Myocyte (in vitro differentiated cells): ENCODE measurements at regions not wholly inside any gene's neighbourhood (a gene's known extent, or its start where the extent isn't known, plus 50 kb on each side); places are given as distances from the start of the nearest gene placed in this dataset.

Experiments
- DNase-seq: peaks from one replicate; pipeline ENCODE4 v3.0.0-alpha.2; 2012; ENCODE audit warnings: low read depth

GRCh38 chr10:120641695-120642094 is 184.7 kb downstream of the PLPP4 start:
- DNase-seq = no peak

GRCh38 chr10:120643351-120643750 is 186.3 kb downstream of the PLPP4 start:
- no peak for DNase-seq

GRCh38 chr10:120644556-120645410 is 187.8 kb downstream of the PLPP4 start:
- no peak for DNase-seq

GRCh38 chr10:120646159-120646732 is 189.2 kb downstream of the PLPP4 start:
- no peak for DNase-seq

GRCh38 chr10:120646738-120647456 is 189.9 kb downstream of the PLPP4 start:
- DNase-seq = no peak

GRCh38 chr10:120650705-120651399 is 193.8 kb downstream of the PLPP4 start:
- DNase-seq = no peak

- no peak for DNase-seq
These were observed 195.1 kb upstream of the WDR11 start for GRCh38 chr10:120656107-120656506.

GRCh38 chr10:120657371-120657770 is 193.8 kb upstream of the WDR11 start:
- no peak for DNase-seq

- no peak for DNase-seq
These were observed 191.9 kb upstream of the WDR11 start for GRCh38 chr10:120658943-120659885.

GRCh38 chr10:120666308-120666707 is 184.9 kb upstream of the WDR11 start:
- DNase-seq = no peak

GRCh38 chr10:120667276-120667675 is 183.9 kb upstream of the WDR11 start:
- no peak for DNase-seq

GRCh38 chr10:120671491-120671890 is 179.7 kb upstream of the WDR11 start:
- DNase-seq = no peak

GRCh38 chr10:120683454-120683853 is 167.7 kb upstream of the WDR11 start:
- DNase-seq = no peak

- DNase-seq = no peak
These were observed 166.9 kb upstream of the WDR11 start for GRCh38 chr10:120684226-120684625.

- no peak for DNase-seq
These were observed 166.0 kb upstream of the WDR11 start for GRCh38 chr10:120685136-120685535.

GRCh38 chr10:120688928-120689327 is 162.2 kb upstream of the WDR11 start:
- no peak for DNase-seq

- no peak for DNase-seq
These were observed 161.2 kb upstream of the WDR11 start for GRCh38 chr10:120689777-120690529.

GRCh38 chr10:120691625-120692024 is 159.5 kb upstream of the WDR11 start:
- no peak for DNase-seq

GRCh38 chr10:120700426-120700825 is 150.7 kb upstream of the WDR11 start:
- no peak for DNase-seq

GRCh38 chr10:120701381-120701780 is 149.8 kb upstream of the WDR11 start:
- DNase-seq = no peak
